Smooth muscle cell of the brain vasculature (primary cell): ENCODE measurements at regions not wholly inside any gene's neighbourhood (a gene's known extent, or its start where the extent isn't known, plus 50 kb on each side); places are given as distances from the start of the nearest gene placed in this dataset.

ENCODE experiments used
- DNase-seq: peaks from one replicate; pipeline ENCODE4 v3.0.0-alpha.2; 2012; ENCODE audit warnings: low read depth, low spot score

- no peak for DNase-seq
Measured at GRCh38 chr1:88357729-88358128, 326.3 kb upstream of the PKN2 start.

GRCh38 chr1:88371436-88372023 lies 312.5 kb upstream of the PKN2 start:
- DNase-seq, result no peak

GRCh38 chr1:88375977-88376376 lies 308.1 kb upstream of the PKN2 start:
- DNase-seq, result no peak

- no peak for DNase-seq
Measured at GRCh38 chr1:88376421-88376820, 307.7 kb upstream of the PKN2 start.

- DNase-seq, result no peak
Measured at GRCh38 chr1:88378560-88378959, 305.5 kb upstream of the PKN2 start.

GRCh38 chr1:88394958-88395357 lies 289.1 kb upstream of the PKN2 start:
- no peak for DNase-seq

GRCh38 chr1:88398338-88398737 lies 285.7 kb upstream of the PKN2 start:
- no peak for DNase-seq

- DNase-seq, result no peak
Measured at GRCh38 chr1:88399690-88400089, 284.4 kb upstream of the PKN2 start.

- DNase-seq, result no peak
Measured at GRCh38 chr1:88401313-88401712, 282.8 kb upstream of the PKN2 start.

- DNase-seq, result no peak
Measured at GRCh38 chr1:88404582-88404981, 279.5 kb upstream of the PKN2 start.

- no peak for DNase-seq
Measured at GRCh38 chr1:88407248-88407647, 276.8 kb upstream of the PKN2 start.

GRCh38 chr1:88421997-88422396 lies 262.1 kb upstream of the PKN2 start:
- DNase-seq, result no peak

- no peak for DNase-seq
Measured at GRCh38 chr1:88433556-88433955, 250.5 kb upstream of the PKN2 start.

GRCh38 chr1:88434836-88435235 lies 249.2 kb upstream of the PKN2 start:
- DNase-seq, result no peak

- DNase-seq, result no peak
Measured at GRCh38 chr1:88441022-88441421, 243.1 kb upstream of the PKN2 start.

GRCh38 chr1:88451856-88452255 lies 232.2 kb upstream of the PKN2 start:
- DNase-seq, result no peak

- DNase-seq, result no peak
Measured at GRCh38 chr1:88453295-88453694, 230.8 kb upstream of the PKN2 start.

GRCh38 chr1:88454781-88455180 lies 229.3 kb upstream of the PKN2 start:
- no peak for DNase-seq

GRCh38 chr1:88455621-88456256 lies 228.3 kb upstream of the PKN2 start:
- DNase-seq, result no peak

- no peak for DNase-seq
Measured at GRCh38 chr1:88457197-88457596, 226.9 kb upstream of the PKN2 start.

GRCh38 chr1:88461007-88461406 lies 223.1 kb upstream of the PKN2 start:
- DNase-seq, result no peak

- DNase-seq, result no peak
Measured at GRCh38 chr1:88462096-88462487, 222.0 kb upstream of the PKN2 start.

- no peak for DNase-seq
Measured at GRCh38 chr1:88462488-88463261, 221.4 kb upstream of the PKN2 start.
